Gastroesophageal sphincter (tissue), 4 donors: ENCODE measurements at regions not wholly inside any gene's neighbourhood (a gene's known extent, or its start where the extent isn't known, plus 50 kb on each side); places are given as distances from the start of the nearest gene placed in this dataset.
"Not testable (repeated sequence)": the region's sequence is repeated elsewhere in the genome, so short reads cannot be mapped to it uniquely, and the experiment has no call there.

Source experiments
- ATAC-seq: fragments of 150-250 bp; one replicate; pipeline ENCODE4 v1.9.1; 2016; ENCODE audit warnings: mild to moderate bottlenecking, moderate library complexity
- H3K27ac ChIP-seq, 4 donors: fragments of 200-600 bp; sonication (generic) in 3 of 4; 1 replicate in 3 of 4; 2 replicates in 1 of 4; pipeline ENCODE4 v1.5.1; 2016 to 2019
- H3K27me3 ChIP-seq: fragments of 200-600 bp; sonication (generic); one replicate; pipeline ENCODE4 v1.5.1; 2019
- H3K36me3 ChIP-seq, 2 donors: fragments of 200-600 bp; sonication (generic); one replicate each; pipeline ENCODE4 v1.5.1; 2019; ENCODE audit warnings: control low read depth in 1 of 2
- H3K4me1 ChIP-seq, 3 donors: fragments of 200-600 bp; sonication (generic); 1 replicate in 2 of 3; 2 replicates in 1 of 3; pipeline ENCODE4 v1.5.1; 2016 to 2019; ENCODE audit warnings: control low read depth in 2 of 3
- H3K4me3 ChIP-seq, 2 donors: fragments of 200-600 bp; sonication (generic); one replicate each; pipeline ENCODE4 v1.5.1; 2019; ENCODE audit warnings: mild to moderate bottlenecking in 1 of 2, moderate library complexity in 1 of 2
- H3K9me3 ChIP-seq, 3 donors: fragments of 200-600 bp; sonication (generic); one replicate each; pipeline ENCODE4 v1.5.1; 2017 to 2019; ENCODE audit warnings: control low read depth in 2 of 3
- EP300 ChIP-seq: sonication (generic); formaldehyde crosslinking; IDR thresholded peaks from one replicate; pipeline ENCODE4 v1.6.1; 2017; ENCODE audit warnings: antibody characterized with exemption, mild to moderate bottlenecking
- POLR2A ChIP-seq, 2 donors: fragments of 450-650 bp; IDR thresholded peaks; one replicate each; pipeline ENCODE4 v1.6.1; 2017; ENCODE audit warnings: antibody characterized with exemption in 2 of 2, mild to moderate bottlenecking in 2 of 2, moderate library complexity in 1 of 2
- POLR2AphosphoS5 ChIP-seq: sonication (generic); formaldehyde crosslinking; IDR thresholded peaks from one replicate; pipeline ENCODE4 v1.6.1; 2017; ENCODE audit warnings: antibody characterized with exemption
- WGBS, 2 donors: methylation state at CpG; one replicate each; pipeline ENCODE4 v1.1.5; 2018; ENCODE audit warnings: low coverage in 1 of 2; 5-methylcytosine and 5-hydroxymethylcytosine counted together
- TF ChIP-seq, protein P1 (sequence below), 4 experiments: fragments of 200-600 bp in 2 of 4; fragments of 450-650 bp in 2 of 4; sonication (generic) in 1 of 4; IDR thresholded peaks; one replicate each; pipeline ENCODE4 v1.5.1; 2017 to 2019; ENCODE audit warnings: antibody characterized with exemption in 4 of 4, mild to moderate bottlenecking in 2 of 4, moderate library complexity in 2 of 4

DNA sequence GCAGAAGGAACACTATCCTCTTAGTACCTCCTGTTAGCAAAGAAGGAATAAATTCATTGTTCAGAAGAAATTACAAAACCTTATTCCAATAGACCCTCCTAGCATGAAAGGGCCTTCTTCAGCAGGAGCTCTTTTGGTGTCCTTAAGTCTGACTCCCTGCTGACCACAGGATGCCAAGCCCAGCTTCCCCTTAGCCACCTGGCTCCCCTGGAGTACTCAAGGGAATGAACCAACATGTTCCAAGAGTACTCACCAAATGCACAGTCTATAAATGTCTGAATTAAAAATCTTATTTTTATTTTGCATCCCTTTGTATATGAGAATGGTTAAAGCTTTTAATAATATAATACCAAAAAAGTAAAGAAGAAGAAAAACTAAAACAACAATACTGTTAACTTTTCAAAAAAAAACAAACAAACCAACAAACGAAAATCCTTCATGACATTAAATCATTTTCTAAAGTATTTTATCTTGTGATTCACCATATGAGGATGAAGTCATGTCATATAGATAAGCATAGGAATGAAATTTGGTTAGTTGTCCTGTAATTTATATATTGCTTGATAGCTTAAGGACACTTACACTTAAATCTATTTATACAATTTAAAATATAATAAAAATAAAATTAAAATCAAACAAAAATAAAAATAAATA lies 1355.1 kb downstream of the HACE1 start:
- 38 to 53% methylated on average over 1 of the region's 1 CpG for WGBS, 2 donors
- Histone ChIP-seq H3K27ac (no peak overlapping the region), H3K36me3 (no peaks in the 10 kb centered on the region), H3K9me3 (no peaks in the 10 kb centered on the region), H3K4me3 (no peak overlapping the region), H3K27me3 (no peaks in the 10 kb centered on the region), H3K4me1 (no peaks in the 10 kb centered on the region)
- ATAC-seq = no peak
- TF ChIP-seq POLR2AphosphoS5 (no peak), POLR2A (IDR thresholded peaks at IDR 0.05) (no peak), EP300 (no peak)
- TF ChIP-seq, protein P1, sequence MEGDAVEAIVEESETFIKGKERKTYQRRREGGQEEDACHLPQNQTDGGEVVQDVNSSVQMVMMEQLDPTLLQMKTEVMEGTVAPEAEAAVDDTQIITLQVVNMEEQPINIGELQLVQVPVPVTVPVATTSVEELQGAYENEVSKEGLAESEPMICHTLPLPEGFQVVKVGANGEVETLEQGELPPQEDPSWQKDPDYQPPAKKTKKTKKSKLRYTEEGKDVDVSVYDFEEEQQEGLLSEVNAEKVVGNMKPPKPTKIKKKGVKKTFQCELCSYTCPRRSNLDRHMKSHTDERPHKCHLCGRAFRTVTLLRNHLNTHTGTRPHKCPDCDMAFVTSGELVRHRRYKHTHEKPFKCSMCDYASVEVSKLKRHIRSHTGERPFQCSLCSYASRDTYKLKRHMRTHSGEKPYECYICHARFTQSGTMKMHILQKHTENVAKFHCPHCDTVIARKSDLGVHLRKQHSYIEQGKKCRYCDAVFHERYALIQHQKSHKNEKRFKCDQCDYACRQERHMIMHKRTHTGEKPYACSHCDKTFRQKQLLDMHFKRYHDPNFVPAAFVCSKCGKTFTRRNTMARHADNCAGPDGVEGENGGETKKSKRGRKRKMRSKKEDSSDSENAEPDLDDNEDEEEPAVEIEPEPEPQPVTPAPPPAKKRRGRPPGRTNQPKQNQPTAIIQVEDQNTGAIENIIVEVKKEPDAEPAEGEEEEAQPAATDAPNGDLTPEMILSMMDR (IDR thresholded peaks at IDR 0.05) = no peak

DNA sequence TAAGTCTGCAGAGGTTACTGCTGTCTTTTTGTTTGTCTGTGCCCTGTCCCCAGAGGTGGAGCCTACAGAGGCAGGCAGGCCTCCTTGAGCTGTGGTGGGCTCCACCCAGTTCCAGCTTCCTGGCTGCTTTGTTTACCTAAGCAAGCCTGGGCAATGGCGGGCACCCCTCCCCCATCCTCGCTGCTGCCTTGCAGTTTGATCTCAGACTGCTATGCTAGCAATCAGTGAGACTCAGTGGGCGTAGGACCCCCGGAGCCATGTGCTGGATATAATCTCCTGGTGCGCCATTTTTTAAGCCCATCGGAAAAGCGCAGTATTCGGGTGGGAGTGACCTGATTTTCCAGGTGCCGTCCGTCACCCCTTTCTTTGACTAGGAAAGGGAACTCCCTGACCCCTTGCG lies 1363.1 kb downstream of the HACE1 start:
- WGBS, 2 donors = 100% methylated on average over 1 of the region's 11 CpGs; no CpG with 5 or more reads in 1 of the 2 donors
- not testable (repeated sequence) for ATAC-seq, H3K36me3 ChIP-seq, H3K4me3 ChIP-seq, H3K4me1 ChIP-seq, H3K9me3 ChIP-seq, H3K27me3 ChIP-seq, H3K27ac ChIP-seq

DNA sequence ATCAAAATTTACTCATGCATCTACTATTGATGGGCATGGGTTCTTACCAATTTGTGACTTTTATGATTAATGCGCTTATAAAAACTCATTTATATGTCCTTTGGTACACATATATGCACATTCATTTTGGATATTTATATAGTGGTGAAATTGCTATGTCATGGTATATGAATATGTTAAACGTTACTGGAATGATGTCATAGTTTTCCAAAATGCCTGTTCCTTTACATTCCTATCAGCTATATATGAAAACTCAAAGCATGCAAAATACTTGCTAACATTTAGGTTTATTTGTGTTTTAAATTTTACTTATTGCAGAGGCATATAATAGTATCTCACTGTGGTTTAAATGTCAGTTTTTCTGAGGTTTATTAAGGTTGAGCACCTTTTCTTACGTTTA lies 1403.1 kb downstream of the HACE1 start:
- WGBS, 2 donors = 74 to 89% methylated on average over 3 of the region's 3 CpGs
- H3K4me3 ChIP-seq = no peak overlapping the region
- H3K27ac ChIP-seq = no peak overlapping the region
- H3K4me1 ChIP-seq = no peaks in the 10 kb centered on the region
- H3K27me3 ChIP-seq = no peaks in the 10 kb centered on the region
- no peaks in the 10 kb centered on the region for H3K9me3 ChIP-seq
- no peaks in the 10 kb centered on the region for H3K36me3 ChIP-seq
- ATAC-seq = no peak
- TF ChIP-seq, protein P1 (IDR thresholded peaks at IDR 0.05) = no peak
- TF ChIP-seq EP300 = no peak
- no peak for TF ChIP-seq POLR2A (IDR thresholded peaks at IDR 0.05)
- TF ChIP-seq POLR2AphosphoS5 = no peak

DNA sequence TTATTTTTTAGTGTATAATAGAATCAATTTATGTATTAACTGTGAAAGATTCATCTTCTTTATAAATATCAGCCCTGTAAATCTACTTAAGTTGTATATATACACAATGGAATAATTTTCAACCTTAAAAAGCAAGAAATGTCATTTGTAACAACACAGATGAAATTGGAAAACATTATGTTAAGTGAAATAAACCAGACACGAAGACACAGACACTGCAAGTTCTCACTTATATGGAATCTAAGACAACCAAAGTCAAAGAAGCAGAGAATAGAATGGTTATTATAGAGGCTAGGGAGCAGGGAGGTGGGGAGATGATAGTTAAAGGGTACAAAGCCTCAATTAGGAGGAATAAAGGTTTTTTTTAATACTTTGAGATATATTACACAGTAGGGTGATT lies 1404.4 kb downstream of the HACE1 start:
- Histone ChIP-seq H3K27ac (no peak overlapping the region), H3K9me3 (no peaks in the 10 kb centered on the region), H3K27me3 (no peaks in the 10 kb centered on the region), H3K4me3 (no peak overlapping the region), H3K4me1 (no peaks in the 10 kb centered on the region), H3K36me3 (no peaks in the 10 kb centered on the region)
- WGBS, 2 donors = 58 to 64% methylated on average over 1 of the region's 1 CpG
- no peak for TF ChIP-seq POLR2AphosphoS5
- no peak for TF ChIP-seq POLR2A (IDR thresholded peaks at IDR 0.05)
- TF ChIP-seq, protein P1 (IDR thresholded peaks at IDR 0.05) = no peak
- no peak for TF ChIP-seq EP300
- ATAC-seq = no peak

DNA sequence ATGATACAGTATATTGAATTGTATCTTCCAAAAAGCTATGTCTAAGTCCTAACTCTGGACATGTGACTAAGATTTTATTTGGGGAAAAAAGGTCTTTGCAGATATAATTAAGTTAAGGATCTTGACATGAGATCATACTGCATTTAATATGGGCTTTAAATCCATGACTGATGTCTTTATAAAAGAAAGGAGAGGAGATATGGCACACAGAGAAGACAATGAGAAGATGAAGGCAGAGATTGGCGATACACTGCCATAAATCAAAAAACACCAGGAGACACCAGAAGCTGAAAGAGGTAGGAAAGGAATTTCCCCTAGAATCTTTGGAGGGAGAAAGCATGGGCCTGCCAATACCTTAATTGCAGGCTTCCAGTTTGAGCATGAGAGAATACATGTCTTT lies 1450.2 kb downstream of the HACE1 start:
- WGBS, 2 donors = 60 to 92% methylated on average over 1 of the region's 1 CpG
- no peak overlapping the region for H3K27ac ChIP-seq
- H3K4me3 ChIP-seq = no peak overlapping the region

More for the DNA sequence above, 1450.2 kb downstream of the HACE1 start:
- Histone ChIP-seq H3K9me3 (no peaks in the 10 kb centered on the region), H3K36me3 (no peaks in the 10 kb centered on the region), H3K4me1 (no peaks in the 10 kb centered on the region), H3K27me3 (no peaks in the 10 kb centered on the region)
- TF ChIP-seq EP300 (no peak), POLR2A (IDR thresholded peaks at IDR 0.05) (no peak), POLR2AphosphoS5 (no peak)
- TF ChIP-seq, protein P1 (IDR thresholded peaks at IDR 0.05) = no peak
- no peak for ATAC-seq
